ENCODE measurements at regions not wholly inside any gene's neighbourhood (a gene's known extent, or its start where the extent isn't known, plus 50 kb on each side); places are given as distances from the start of the nearest gene placed in this dataset.

DNA sequence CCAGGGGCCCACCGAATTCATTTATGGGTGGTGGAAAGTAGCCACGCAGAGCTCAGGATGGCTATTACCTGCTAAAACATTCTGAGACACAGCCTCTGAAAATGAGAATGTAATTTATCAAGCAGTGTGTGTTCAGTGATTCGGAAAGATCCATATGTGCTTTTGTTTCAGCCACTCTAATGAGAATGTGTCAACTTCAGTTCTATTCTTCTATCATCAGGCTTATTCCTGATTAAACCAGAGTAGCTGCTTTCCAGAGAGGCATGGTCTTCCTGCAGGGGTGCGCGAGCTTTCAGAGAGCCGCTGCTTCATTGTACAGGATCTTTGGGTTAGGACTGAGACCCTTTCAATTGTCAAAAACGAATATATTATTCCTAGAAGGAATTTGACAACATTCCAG lies 167.6 kb downstream of the OTUD1 start:
- H3K4me3 ChIP-seq (ENCODE audit: control insufficient read depth, low read depth, low read length), result no peak overlapping the region
- DNase-seq (ENCODE audit: low read depth), result no peak
- TF ChIP-seq, protein P1, sequence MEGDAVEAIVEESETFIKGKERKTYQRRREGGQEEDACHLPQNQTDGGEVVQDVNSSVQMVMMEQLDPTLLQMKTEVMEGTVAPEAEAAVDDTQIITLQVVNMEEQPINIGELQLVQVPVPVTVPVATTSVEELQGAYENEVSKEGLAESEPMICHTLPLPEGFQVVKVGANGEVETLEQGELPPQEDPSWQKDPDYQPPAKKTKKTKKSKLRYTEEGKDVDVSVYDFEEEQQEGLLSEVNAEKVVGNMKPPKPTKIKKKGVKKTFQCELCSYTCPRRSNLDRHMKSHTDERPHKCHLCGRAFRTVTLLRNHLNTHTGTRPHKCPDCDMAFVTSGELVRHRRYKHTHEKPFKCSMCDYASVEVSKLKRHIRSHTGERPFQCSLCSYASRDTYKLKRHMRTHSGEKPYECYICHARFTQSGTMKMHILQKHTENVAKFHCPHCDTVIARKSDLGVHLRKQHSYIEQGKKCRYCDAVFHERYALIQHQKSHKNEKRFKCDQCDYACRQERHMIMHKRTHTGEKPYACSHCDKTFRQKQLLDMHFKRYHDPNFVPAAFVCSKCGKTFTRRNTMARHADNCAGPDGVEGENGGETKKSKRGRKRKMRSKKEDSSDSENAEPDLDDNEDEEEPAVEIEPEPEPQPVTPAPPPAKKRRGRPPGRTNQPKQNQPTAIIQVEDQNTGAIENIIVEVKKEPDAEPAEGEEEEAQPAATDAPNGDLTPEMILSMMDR (conservative IDR thresholded peaks at IDR 0.05; ENCODE audit: control insufficient read depth, insufficient read depth, low read depth, low read length), result no peak

DNA sequence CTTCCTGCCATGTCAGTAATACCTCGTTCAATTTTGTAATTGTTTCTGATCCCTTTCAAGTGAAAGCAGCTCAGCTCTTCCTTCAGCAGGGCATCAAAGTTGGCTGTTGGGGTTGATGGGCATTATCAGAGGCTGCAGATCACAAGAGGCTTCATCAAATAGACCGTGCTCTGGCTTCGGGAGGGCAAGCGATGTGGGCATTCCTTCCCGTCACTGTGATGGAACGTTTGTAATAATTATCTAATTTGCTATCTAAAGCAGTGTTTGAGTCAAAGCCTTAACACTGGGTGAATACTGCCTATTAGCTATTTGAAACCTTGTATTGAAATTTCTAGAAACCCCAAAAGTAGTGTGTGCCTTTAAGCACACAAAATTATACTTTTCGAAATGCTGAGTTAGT lies 170.1 kb downstream of the OTUD1 start:
- no peak for DNase-seq (ENCODE audit: low read depth)
- TF ChIP-seq, protein P1 (conservative IDR thresholded peaks at IDR 0.05; ENCODE audit: control insufficient read depth, insufficient read depth, low read depth, low read length), result no peak
- no peak overlapping the region for H3K4me3 ChIP-seq (ENCODE audit: control insufficient read depth, low read depth, low read length)

DNA sequence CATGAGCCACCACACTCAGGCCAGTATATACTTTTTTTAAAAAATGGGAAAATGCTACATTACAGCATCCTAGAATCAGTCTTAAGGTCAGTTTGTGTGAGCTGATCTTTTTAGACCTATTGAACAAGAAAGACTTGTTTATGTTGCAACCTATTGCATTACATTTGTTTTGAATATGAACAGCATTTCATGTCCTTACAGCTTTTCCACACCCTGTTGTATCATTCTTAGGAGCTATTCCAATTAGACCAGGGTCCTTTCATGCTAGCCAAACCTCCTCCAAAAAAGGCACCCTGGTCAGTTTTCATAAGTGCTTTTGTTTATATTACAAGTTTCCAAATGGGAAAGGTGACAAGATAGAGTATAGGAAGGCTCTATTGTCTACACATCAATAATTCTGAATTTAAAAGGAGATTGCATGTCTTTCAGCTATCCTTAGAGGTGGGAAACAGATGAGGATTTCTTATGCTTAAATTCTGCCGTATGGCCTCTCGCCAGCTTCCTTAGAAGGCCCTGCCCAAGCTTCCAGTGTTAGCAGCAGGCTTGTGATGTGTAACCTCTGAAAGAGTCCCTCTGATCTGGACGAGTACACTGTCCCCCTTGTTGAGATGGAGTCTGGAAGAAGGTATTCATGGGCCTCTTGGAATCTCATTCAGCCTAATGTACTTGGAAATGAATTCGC lies 171.9 kb downstream of the OTUD1 start:
- TF ChIP-seq, protein P1 (conservative IDR thresholded peaks at IDR 0.05; ENCODE audit: control insufficient read depth, insufficient read depth, low read depth, low read length), result no peak
- no peak for DNase-seq (ENCODE audit: low read depth)
- no peak overlapping the region for H3K4me3 ChIP-seq (ENCODE audit: control insufficient read depth, low read depth, low read length)

DNA sequence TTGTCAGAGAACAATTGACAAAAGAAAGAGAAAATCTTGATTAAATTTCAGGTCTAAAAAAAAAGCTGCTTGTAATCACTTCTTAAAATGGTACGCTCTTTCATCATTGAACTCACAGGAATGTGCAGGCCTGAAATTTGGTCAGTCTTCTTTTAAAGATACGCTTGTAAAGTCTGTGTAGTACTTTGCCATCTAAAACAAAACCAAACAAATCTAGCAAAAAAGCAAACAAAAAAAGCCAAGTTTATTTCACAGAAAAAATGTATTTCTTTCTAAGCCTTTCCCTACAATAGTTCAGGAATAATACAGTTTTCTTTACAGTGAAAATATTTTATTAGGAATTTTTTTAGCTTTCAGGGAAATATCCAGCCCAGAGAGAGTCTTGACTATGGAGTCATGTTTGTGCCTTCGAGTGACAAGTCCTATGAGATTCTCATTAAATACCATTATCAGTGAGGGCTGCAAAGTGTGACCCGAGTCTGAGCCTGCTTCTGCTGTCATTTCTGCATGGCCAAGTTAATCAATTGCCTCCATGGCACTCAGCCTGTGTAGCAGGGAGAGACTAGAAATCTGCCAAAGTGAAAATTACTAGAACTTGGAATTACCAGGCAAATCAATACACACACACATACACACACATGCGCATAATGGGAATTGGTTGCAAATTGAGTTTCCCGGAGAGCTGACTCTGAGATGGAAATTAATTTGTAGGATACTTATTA lies 172.6 kb downstream of the OTUD1 start:
- DNase-seq (ENCODE audit: low read depth), result no peak

DNA sequence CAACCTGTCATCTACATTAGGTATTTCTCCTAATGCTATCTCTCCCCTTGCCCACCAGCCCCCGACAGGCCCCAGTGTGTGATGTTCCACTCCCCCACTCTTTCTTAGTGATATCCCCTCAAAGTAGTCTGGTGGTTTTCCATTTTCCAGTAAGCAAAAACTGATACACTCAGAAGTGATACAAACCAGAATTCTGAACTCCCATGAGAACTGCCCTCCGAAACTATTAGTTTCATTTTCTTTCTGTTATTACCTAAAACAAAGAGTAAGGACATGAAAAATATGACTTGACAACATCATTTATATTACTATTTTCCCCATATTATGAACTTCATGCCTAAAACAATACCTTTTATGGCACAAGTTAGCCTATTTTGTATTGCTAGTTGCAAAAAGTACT lies 175.0 kb downstream of the OTUD1 start:
- TF ChIP-seq, protein P1 (conservative IDR thresholded peaks at IDR 0.05; ENCODE audit: control insufficient read depth, insufficient read depth, low read depth, low read length), result no peak
- H3K4me3 ChIP-seq (ENCODE audit: control insufficient read depth, low read depth, low read length), result no peak overlapping the region
- DNase-seq (ENCODE audit: low read depth), result no peak

More for the DNA sequence above, 172.6 kb downstream of the OTUD1 start:
- H3K4me3 ChIP-seq (ENCODE audit: control insufficient read depth, low read depth, low read length), result no peak overlapping the region
- TF ChIP-seq, protein P1 (conservative IDR thresholded peaks at IDR 0.05; ENCODE audit: control insufficient read depth, insufficient read depth, low read depth, low read length), result no peak

DNA sequence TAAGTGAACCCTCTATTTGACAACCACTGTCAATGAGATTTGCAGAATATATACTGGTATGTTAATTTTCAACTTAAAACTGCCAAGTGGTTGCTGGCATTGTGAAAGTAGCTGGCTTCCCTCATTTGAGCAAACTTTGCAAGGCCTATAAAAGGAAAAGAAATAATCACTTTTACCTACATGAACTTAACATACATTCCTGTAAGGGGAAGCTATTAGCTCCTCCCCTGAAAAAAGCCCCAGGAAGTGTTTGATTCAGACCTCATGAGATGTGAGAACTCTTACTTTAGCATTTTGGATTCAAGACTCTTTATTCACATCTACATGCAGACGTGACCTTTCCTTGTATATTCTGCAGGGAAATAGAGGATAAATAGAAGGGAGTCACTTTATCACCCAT lies 175.6 kb downstream of the OTUD1 start:
- DNase-seq (ENCODE audit: low read depth), result no peak
- TF ChIP-seq, protein P1 (conservative IDR thresholded peaks at IDR 0.05; ENCODE audit: control insufficient read depth, insufficient read depth, low read depth, low read length), result no peak
- H3K4me3 ChIP-seq (ENCODE audit: control insufficient read depth, low read depth, low read length), result no peak overlapping the region

Data from fibroblast of mammary gland (primary cell).